ENCODE measurements at regions not wholly inside any gene's neighbourhood (a gene's known extent, or its start where the extent isn't known, plus 50 kb on each side); places are given as distances from the start of the nearest gene placed in this dataset.

DNA sequence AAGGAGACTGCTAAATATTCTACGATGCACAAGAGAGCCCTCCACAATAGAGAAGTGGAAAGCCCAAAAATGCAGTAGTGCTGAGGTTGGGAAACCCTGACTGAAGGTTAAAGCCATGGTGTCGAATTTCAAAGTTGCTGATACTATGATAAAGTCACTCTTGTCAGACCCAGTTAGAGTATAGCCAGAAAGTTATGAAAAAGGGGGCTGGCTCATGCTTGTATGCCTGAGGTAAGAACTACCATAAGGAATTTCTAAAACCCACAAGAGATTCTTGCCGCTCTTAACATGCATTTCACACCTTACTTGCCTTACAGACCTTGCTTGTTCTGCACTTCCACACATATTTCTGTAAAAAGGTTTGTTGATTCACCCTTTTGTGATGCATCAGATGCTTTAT lies 184.6 kb downstream of the SLC6A15 start:
- no peak overlapping the region for H3K4me3 ChIP-seq (ENCODE audit: low read length)
- no peak overlapping the region for H3K4me2 ChIP-seq (ENCODE audit: low read length)
- no peak overlapping the region for H3K27ac ChIP-seq (ENCODE audit: low read length)
- H3K9me3 ChIP-seq (ENCODE audit: insufficient read depth, low read length), result no peaks in the 10 kb centered on the region
- TF ChIP-seq EZH2phosphoT487 (IDR thresholded peaks at IDR 0.05; ENCODE audit: low read depth), result no peak
- TF ChIP-seq, protein P1, sequence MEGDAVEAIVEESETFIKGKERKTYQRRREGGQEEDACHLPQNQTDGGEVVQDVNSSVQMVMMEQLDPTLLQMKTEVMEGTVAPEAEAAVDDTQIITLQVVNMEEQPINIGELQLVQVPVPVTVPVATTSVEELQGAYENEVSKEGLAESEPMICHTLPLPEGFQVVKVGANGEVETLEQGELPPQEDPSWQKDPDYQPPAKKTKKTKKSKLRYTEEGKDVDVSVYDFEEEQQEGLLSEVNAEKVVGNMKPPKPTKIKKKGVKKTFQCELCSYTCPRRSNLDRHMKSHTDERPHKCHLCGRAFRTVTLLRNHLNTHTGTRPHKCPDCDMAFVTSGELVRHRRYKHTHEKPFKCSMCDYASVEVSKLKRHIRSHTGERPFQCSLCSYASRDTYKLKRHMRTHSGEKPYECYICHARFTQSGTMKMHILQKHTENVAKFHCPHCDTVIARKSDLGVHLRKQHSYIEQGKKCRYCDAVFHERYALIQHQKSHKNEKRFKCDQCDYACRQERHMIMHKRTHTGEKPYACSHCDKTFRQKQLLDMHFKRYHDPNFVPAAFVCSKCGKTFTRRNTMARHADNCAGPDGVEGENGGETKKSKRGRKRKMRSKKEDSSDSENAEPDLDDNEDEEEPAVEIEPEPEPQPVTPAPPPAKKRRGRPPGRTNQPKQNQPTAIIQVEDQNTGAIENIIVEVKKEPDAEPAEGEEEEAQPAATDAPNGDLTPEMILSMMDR (IDR thresholded peaks at IDR 0.05; ENCODE audit: low read depth, low read length), result no peak
- H3K27me3 ChIP-seq (ENCODE audit: low read depth, low read length), result no peaks in the 10 kb centered on the region
- H3K9ac ChIP-seq (ENCODE audit: low read length), result no peak overlapping the region
- H3K79me2 ChIP-seq (ENCODE audit: low read length), result no peaks in the 10 kb centered on the region
- no peaks in the 10 kb centered on the region for H4K20me1 ChIP-seq (ENCODE audit: insufficient read depth, low read length)
- peaks cover 12% of the 10 kb centered on the region for H3K4me1 ChIP-seq (ENCODE audit: low read length)
- no peaks in the 10 kb centered on the region for H3K36me3 ChIP-seq (replicated peaks; ENCODE audit: low read depth, low read length)
- H2AFZ ChIP-seq (ENCODE audit: low read depth, low read length), result 0 out of 2 replicates have a peak overlapping the region, but pooled peaks have one; percentile 1

DNA sequence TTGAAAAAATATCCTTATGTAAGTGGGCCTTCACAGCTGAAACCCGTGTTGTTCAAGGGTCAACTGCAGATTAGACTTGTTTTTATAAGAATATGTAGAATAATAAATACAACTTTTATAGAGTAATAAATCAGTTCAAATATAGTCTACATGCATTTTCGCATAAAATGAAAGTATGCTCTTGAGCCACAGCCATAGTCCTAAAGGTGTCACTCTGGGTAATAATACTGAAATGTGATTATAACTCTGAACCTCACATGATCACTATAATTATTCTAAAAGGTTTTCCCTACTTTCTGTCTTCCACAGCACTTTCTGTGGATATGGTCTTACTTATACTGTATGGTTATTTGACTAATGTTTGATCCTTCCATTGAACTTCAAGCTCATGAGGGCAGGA lies 185.8 kb downstream of the SLC6A15 start:
- H3K79me2 ChIP-seq (ENCODE audit: low read length), result no peaks in the 10 kb centered on the region
- H3K27ac ChIP-seq (ENCODE audit: low read length), result no peak overlapping the region
- H3K36me3 ChIP-seq (replicated peaks; ENCODE audit: low read depth, low read length), result no peaks in the 10 kb centered on the region
- no peak overlapping the region for H3K4me3 ChIP-seq (ENCODE audit: low read length)
- H3K4me1 ChIP-seq (ENCODE audit: low read length), result peaks cover 12% of the 10 kb centered on the region
- H3K27me3 ChIP-seq (ENCODE audit: low read depth, low read length), result no peaks in the 10 kb centered on the region
- no peak overlapping the region for H3K4me2 ChIP-seq (ENCODE audit: low read length)
- TF ChIP-seq, protein P1 (IDR thresholded peaks at IDR 0.05; ENCODE audit: low read depth, low read length), result no peak
- no peak for TF ChIP-seq EZH2phosphoT487 (IDR thresholded peaks at IDR 0.05; ENCODE audit: low read depth)
- H2AFZ ChIP-seq (ENCODE audit: low read depth, low read length), result no peak overlapping the region
- H3K9me3 ChIP-seq (ENCODE audit: insufficient read depth, low read length), result no peaks in the 10 kb centered on the region
- H4K20me1 ChIP-seq (ENCODE audit: insufficient read depth, low read length), result no peaks in the 10 kb centered on the region
- H3K9ac ChIP-seq (ENCODE audit: low read length), result no peak overlapping the region

DNA sequence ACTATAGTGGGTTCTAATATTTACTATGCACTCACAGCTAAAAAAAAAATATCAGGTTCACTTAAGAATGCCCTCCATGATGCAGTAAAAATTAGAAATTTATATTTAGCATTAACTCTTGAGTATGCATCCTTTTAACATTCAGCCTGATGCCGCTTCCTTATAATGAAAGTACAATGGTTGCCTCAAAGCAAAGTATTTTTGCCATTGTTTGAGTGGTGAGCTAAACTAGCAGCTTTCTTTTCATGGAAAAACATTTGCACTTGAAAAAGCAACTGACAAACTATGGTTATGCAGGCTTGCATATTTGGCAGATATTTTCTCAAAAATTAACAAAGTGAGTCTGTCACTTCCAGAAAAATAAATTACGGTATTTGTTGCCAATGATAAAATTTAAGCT lies 188.6 kb downstream of the SLC6A15 start:
- no peak overlapping the region for H3K4me2 ChIP-seq (ENCODE audit: low read length)
- no peaks in the 10 kb centered on the region for H3K9me3 ChIP-seq (ENCODE audit: insufficient read depth, low read length)
- H3K27me3 ChIP-seq (ENCODE audit: low read depth, low read length), result no peaks in the 10 kb centered on the region
- H3K79me2 ChIP-seq (ENCODE audit: low read length), result no peaks in the 10 kb centered on the region
- H3K36me3 ChIP-seq (replicated peaks; ENCODE audit: low read depth, low read length), result no peaks in the 10 kb centered on the region
- no peak overlapping the region for H3K27ac ChIP-seq (ENCODE audit: low read length)
- no peak overlapping the region for H3K9ac ChIP-seq (ENCODE audit: low read length)
- H2AFZ ChIP-seq (ENCODE audit: low read depth, low read length), result no peak overlapping the region
- no peak for TF ChIP-seq EZH2phosphoT487 (IDR thresholded peaks at IDR 0.05; ENCODE audit: low read depth)
- TF ChIP-seq, protein P1 (IDR thresholded peaks at IDR 0.05; ENCODE audit: low read depth, low read length), result no peak
- H3K4me3 ChIP-seq (ENCODE audit: low read length), result no peak overlapping the region
- no peaks in the 10 kb centered on the region for H4K20me1 ChIP-seq (ENCODE audit: insufficient read depth, low read length)
- no peaks in the 10 kb centered on the region for H3K4me1 ChIP-seq (ENCODE audit: low read length)

DNA sequence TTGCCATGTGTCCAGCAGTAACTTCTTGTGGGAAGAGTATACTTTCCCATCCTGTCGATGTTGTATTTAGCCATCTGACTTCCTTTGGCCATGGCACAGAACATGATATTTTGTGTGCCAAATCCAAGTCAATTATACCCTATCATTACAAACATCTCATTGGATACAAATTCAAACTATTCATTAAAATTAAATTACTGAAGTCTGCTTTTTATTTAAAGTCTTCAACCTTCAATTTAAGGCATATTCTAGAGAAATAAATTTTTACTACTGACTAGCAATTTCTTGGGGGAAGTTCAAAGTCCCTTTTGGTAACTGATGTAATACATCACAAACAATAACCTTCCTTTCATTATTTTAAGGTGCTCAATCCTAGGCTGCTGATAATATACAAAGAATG lies 192.6 kb downstream of the SLC6A15 start:
- Histone ChIP-seq H3K79me2 (ENCODE audit: low read length) (no peaks in the 10 kb centered on the region), H3K9ac (ENCODE audit: low read length) (no peak overlapping the region), H2AFZ (ENCODE audit: low read depth, low read length) (no peak overlapping the region), H3K4me1 (ENCODE audit: low read length) (no peaks in the 10 kb centered on the region), H3K4me3 (ENCODE audit: low read length) (no peak overlapping the region), H3K9me3 (ENCODE audit: insufficient read depth, low read length) (no peaks in the 10 kb centered on the region), H4K20me1 (ENCODE audit: insufficient read depth, low read length) (no peaks in the 10 kb centered on the region), H3K27me3 (ENCODE audit: low read depth, low read length) (no peaks in the 10 kb centered on the region), H3K36me3 (replicated peaks; ENCODE audit: low read depth, low read length) (no peaks in the 10 kb centered on the region), H3K4me2 (ENCODE audit: low read length) (no peak overlapping the region), H3K27ac (ENCODE audit: low read length) (no peak overlapping the region)
- no peak for TF ChIP-seq EZH2phosphoT487 (IDR thresholded peaks at IDR 0.05; ENCODE audit: low read depth)
- TF ChIP-seq, protein P1 (IDR thresholded peaks at IDR 0.05; ENCODE audit: low read depth, low read length), result no peak
